GM18873 (cell line): ENCODE measurements at regions not wholly inside any gene's neighbourhood (a gene's known extent, or its start where the extent isn't known, plus 50 kb on each side); places are given as distances from the start of the nearest gene placed in this dataset.

Source experiments
- ATAC-seq: cut with Tn5 transposase; IDR thresholded peaks from one replicate; pipeline ENCODE4 v1.9.1; 2021; ENCODE audit warnings: mild to moderate bottlenecking, moderate library complexity, moderate number of reproducible peaks; ENCODE audit not compliant: unreplicated experiment, low FRiP score

GRCh38 chr4:33381816-33382215 lies 2661.6 kb downstream of the PCDH7 start:
- no peak for ATAC-seq

- ATAC-seq = no peak
Measured at GRCh38 chr4:33386764-33387163, 2666.6 kb downstream of the PCDH7 start.

GRCh38 chr4:33390976-33391375 lies 2670.8 kb downstream of the PCDH7 start:
- ATAC-seq = no peak

GRCh38 chr4:33395731-33396485 lies 2675.7 kb downstream of the PCDH7 start:
- ATAC-seq = no peak

- ATAC-seq = no peak
Measured at GRCh38 chr4:33400504-33400903, 2680.3 kb downstream of the PCDH7 start.

GRCh38 chr4:33407496-33407895 lies 2687.3 kb downstream of the PCDH7 start:
- no peak for ATAC-seq

GRCh38 chr4:33411182-33411581 lies 2691.0 kb downstream of the PCDH7 start:
- no peak for ATAC-seq

- ATAC-seq = no peak
Measured at GRCh38 chr4:33421887-33422286, 2701.7 kb downstream of the PCDH7 start.

- ATAC-seq = no peak
Measured at GRCh38 chr4:33422656-33423055, 2702.5 kb downstream of the PCDH7 start.

GRCh38 chr4:33425936-33426335 lies 2705.8 kb downstream of the PCDH7 start:
- ATAC-seq = no peak

GRCh38 chr4:33427676-33428075 lies 2707.5 kb downstream of the PCDH7 start:
- no peak for ATAC-seq

GRCh38 chr4:33429971-33430370 lies 2709.8 kb downstream of the PCDH7 start:
- no peak for ATAC-seq

GRCh38 chr4:33437406-33437805 lies 2717.2 kb downstream of the PCDH7 start:
- no peak for ATAC-seq

- no peak for ATAC-seq
Measured at GRCh38 chr4:33446953-33447352, 2726.8 kb downstream of the PCDH7 start.

GRCh38 chr4:33448948-33449347 lies 2728.8 kb downstream of the PCDH7 start:
- no peak for ATAC-seq

GRCh38 chr4:33453436-33453835 lies 2733.3 kb downstream of the PCDH7 start:
- ATAC-seq = no peak

GRCh38 chr4:33453916-33454315 lies 2733.7 kb downstream of the PCDH7 start:
- ATAC-seq = no peak

GRCh38 chr4:33465565-33465964 lies 2745.4 kb downstream of the PCDH7 start:
- no peak for ATAC-seq

GRCh38 chr4:33467291-33467690 lies 2747.1 kb downstream of the PCDH7 start:
- no peak for ATAC-seq

- no peak for ATAC-seq
Measured at GRCh38 chr4:33470805-33471204, 2750.6 kb downstream of the PCDH7 start.

- no peak for ATAC-seq
Measured at GRCh38 chr4:33477715-33478114, 2757.5 kb downstream of the PCDH7 start.

- no peak for ATAC-seq
Measured at GRCh38 chr4:33482773-33483172, 2761.5 kb downstream of the ARAP2 start.

GRCh38 chr4:33485111-33485510 lies 2759.2 kb downstream of the ARAP2 start:
- ATAC-seq = no peak
